ENCODE measurements at regions not wholly inside any gene's neighbourhood (a gene's known extent, or its start where the extent isn't known, plus 50 kb on each side); places are given as distances from the start of the nearest gene placed in this dataset.

DNA sequence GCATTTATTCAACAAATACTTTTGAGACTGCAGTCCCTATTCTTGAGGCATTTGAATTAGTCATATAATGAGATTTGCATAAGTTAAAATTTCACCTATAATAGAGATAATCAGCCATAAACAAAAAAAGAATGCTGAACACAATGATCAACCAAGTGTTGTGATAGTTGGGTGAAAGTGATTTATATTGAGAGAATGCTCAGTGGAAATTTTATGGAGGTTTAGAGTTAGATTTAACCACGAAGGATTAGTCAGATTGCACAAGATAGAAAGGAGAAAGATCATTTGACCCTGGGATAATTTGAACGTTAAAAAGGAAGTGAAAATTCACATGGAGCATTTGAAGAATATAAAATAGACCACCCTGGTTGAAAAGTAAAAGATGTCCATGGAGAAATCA is 356.2 kb downstream of the NPR3 start:
- Histone ChIP-seq H3F3A (ENCODE audit: low read length, unreplicated experiment) (no peaks in the 10 kb centered on the region), H3K79me2 (ENCODE audit: low read length) (no peaks in the 10 kb centered on the region), H3K4me1 (ENCODE audit: insufficient read depth, low read length) (peaks cover 13% of the 10 kb centered on the region), H3K4me2 (ENCODE audit: low read length) (no peak overlapping the region), H3K9ac (ENCODE audit: low read length) (no peak overlapping the region), H3K9me3 (ENCODE audit: low read length) (no peaks in the 10 kb centered on the region), H3K9me2 (replicated peaks; ENCODE audit: low read length) (no peaks in the 10 kb centered on the region), H3K4me3 (ENCODE audit: low read length) (no peak overlapping the region), H3K27ac (ENCODE audit: low read length) (no peak overlapping the region), H4K20me1 (ENCODE audit: low read length) (no peaks in the 10 kb centered on the region), H3K27me3 (ENCODE audit: low read length) (no peaks in the 10 kb centered on the region), H3K36me3 (ENCODE audit: low read depth, low read length) (no peaks in the 10 kb centered on the region), H2AFZ (ENCODE audit: low read length) (no peak overlapping the region)
- no peak for TF ChIP-seq EZH2phosphoT487 (IDR thresholded peaks at IDR 0.05; ENCODE audit: borderline replicate concordance, low read length)
- TF ChIP-seq CTCF (conservative IDR thresholded peaks at IDR 0.05; ENCODE audit: low read depth, low read length) = no peak
- no peak for TF ChIP-seq EZH2 (IDR thresholded peaks at IDR 0.05; ENCODE audit: low read length, unreplicated experiment)
- CTCF ChIA-PET = no interaction called here
- POLR2A ChIA-PET (ENCODE audit: unreplicated experiment) = no interaction called here
- no TSS peak for BruUV-seq (replicated peaks)
- intact Hi-C loops (cut with micrococcal nuclease) = no loop called here
- DNase-seq (no peak), ATAC-seq (no peak)

- no TSS peak for BruUV-seq (replicated peaks)
- DNase-seq (peak; percentile 71), ATAC-seq (peak; percentile 66)
- Histone ChIP-seq H4K20me1 (ENCODE audit: low read length) (no peaks in the 10 kb centered on the region), H3K27ac (ENCODE audit: low read length) (peak overlapping the region; percentile 29; the same call in 1 of the 2 replicates), H3K79me2 (ENCODE audit: low read length) (no peaks in the 10 kb centered on the region), H3K4me3 (ENCODE audit: low read length) (no peak overlapping the region), H3K36me3 (ENCODE audit: low read depth, low read length) (no peaks in the 10 kb centered on the region), H3K9me3 (ENCODE audit: low read length) (no peaks in the 10 kb centered on the region), H3K9me2 (replicated peaks; ENCODE audit: low read length) (no peaks in the 10 kb centered on the region), H3K4me2 (ENCODE audit: low read length) (no peak overlapping the region), H2AFZ (ENCODE audit: low read length) (no peak overlapping the region), H3K4me1 (ENCODE audit: insufficient read depth, low read length) (peaks cover 13% of the 10 kb centered on the region), H3K9ac (ENCODE audit: low read length) (no peak overlapping the region), H3F3A (ENCODE audit: low read length, unreplicated experiment) (no peaks in the 10 kb centered on the region), H3K27me3 (ENCODE audit: low read length) (no peaks in the 10 kb centered on the region)
- TF ChIP-seq EZH2 (IDR thresholded peaks at IDR 0.05; ENCODE audit: low read length, unreplicated experiment) (no peak), CTCF (conservative IDR thresholded peaks at IDR 0.05; ENCODE audit: low read depth, low read length) (no peak), EZH2phosphoT487 (IDR thresholded peaks at IDR 0.05; ENCODE audit: borderline replicate concordance, low read length) (no peak)
- POLR2A ChIA-PET (ENCODE audit: unreplicated experiment) = no interaction called here
- CTCF ChIA-PET = no interaction called here
- intact Hi-C loops (cut with micrococcal nuclease) = no loop called here
Observed at GRCh38 chr5:33068786-33069185, 357.7 kb downstream of the NPR3 start.

- peak overlapping the region; percentile 26; the same call in 1 of the 2 replicates for H2AFZ ChIP-seq (ENCODE audit: low read length)
- no peak overlapping the region for H3K4me3 ChIP-seq (ENCODE audit: low read length)
- TF ChIP-seq EZH2 (IDR thresholded peaks at IDR 0.05; ENCODE audit: low read length, unreplicated experiment) = no peak
- TF ChIP-seq EZH2phosphoT487 (IDR thresholded peaks at IDR 0.05; ENCODE audit: borderline replicate concordance, low read length) = no peak
- no peak for TF ChIP-seq CTCF (conservative IDR thresholded peaks at IDR 0.05; ENCODE audit: low read depth, low read length)
- ChIA-PET POLR2A (ENCODE audit: unreplicated experiment) (no interaction called here), CTCF (no interaction called here)
- no peak overlapping the region for H3K9ac ChIP-seq (ENCODE audit: low read length)
- no peaks in the 10 kb centered on the region for H4K20me1 ChIP-seq (ENCODE audit: low read length)
- H3K27ac ChIP-seq (ENCODE audit: low read length) = no peak overlapping the region
- no peaks in the 10 kb centered on the region for H3F3A ChIP-seq (ENCODE audit: low read length, unreplicated experiment)
- no peaks in the 10 kb centered on the region for H3K79me2 ChIP-seq (ENCODE audit: low read length)
- no peaks in the 10 kb centered on the region for H3K36me3 ChIP-seq (ENCODE audit: low read depth, low read length)
- BruUV-seq (replicated peaks) = no TSS peak
- DNase-seq (peak; percentile 25), ATAC-seq (peak; percentile 27; the same call in 1 of the 2 replicates)
- H3K27me3 ChIP-seq (ENCODE audit: low read length) = no peaks in the 10 kb centered on the region
- H3K9me3 ChIP-seq (ENCODE audit: low read length) = no peaks in the 10 kb centered on the region
- H3K4me2 ChIP-seq (ENCODE audit: low read length) = no peak overlapping the region
- no peaks in the 10 kb centered on the region for H3K9me2 ChIP-seq (replicated peaks; ENCODE audit: low read length)
- H3K4me1 ChIP-seq (ENCODE audit: insufficient read depth, low read length) = peaks cover 26% of the 10 kb centered on the region
- intact Hi-C loops (cut with micrococcal nuclease) = no loop called here
Observed at GRCh38 chr5:33072296-33072695, 361.2 kb downstream of the NPR3 start.

All from PC-3 (cell line).